Hepatocyte (in vitro differentiated cells): ENCODE measurements at regions not wholly inside any gene's neighbourhood (a gene's known extent, or its start where the extent isn't known, plus 50 kb on each side); places are given as distances from the start of the nearest gene placed in this dataset.

Source experiments
- CTCF ChIP-seq: fragments of 200-600 bp; sonication (generic); IDR thresholded peaks from 2 replicates; pipeline ENCODE4 v1.5.1; 2016; ENCODE audit warnings: antibody characterized with exemption, mild to moderate bottlenecking; ENCODE audit not compliant: poor library complexity
- EZH2 ChIP-seq: fragments of 200-600 bp; sonication (generic); IDR thresholded peaks from 2 replicates; pipeline ENCODE4 v1.6.1; 2016; ENCODE audit warnings: antibody characterized with exemption, mild to moderate bottlenecking, borderline replicate concordance
- EZH2phosphoT487 ChIP-seq: fragments of 200-600 bp; sonication (generic); IDR thresholded peaks from one replicate; pipeline ENCODE4 v1.6.1; 2018; ENCODE audit warnings: antibody characterized with exemption, mild to moderate bottlenecking, low read depth, moderate library complexity; ENCODE audit not compliant: unreplicated experiment, severe bottlenecking

GRCh38 chr9:20205821-20206220 lies 416.5 kb downstream of the MLLT3 start:
- TF ChIP-seq CTCF (no peak), EZH2 (no peak), EZH2phosphoT487 (no peak)
